Anterior cingulate cortex (tissue), 58 donors: ENCODE measurements at regions not wholly inside any gene's neighbourhood (a gene's known extent, or its start where the extent isn't known, plus 50 kb on each side); places are given as distances from the start of the nearest gene placed in this dataset.

Source experiments
- DNase-seq, 58 donors: peaks; one replicate each; lab custom pipeline; 2025; lab: John Stamatoyannopoulos, UW

DNA sequence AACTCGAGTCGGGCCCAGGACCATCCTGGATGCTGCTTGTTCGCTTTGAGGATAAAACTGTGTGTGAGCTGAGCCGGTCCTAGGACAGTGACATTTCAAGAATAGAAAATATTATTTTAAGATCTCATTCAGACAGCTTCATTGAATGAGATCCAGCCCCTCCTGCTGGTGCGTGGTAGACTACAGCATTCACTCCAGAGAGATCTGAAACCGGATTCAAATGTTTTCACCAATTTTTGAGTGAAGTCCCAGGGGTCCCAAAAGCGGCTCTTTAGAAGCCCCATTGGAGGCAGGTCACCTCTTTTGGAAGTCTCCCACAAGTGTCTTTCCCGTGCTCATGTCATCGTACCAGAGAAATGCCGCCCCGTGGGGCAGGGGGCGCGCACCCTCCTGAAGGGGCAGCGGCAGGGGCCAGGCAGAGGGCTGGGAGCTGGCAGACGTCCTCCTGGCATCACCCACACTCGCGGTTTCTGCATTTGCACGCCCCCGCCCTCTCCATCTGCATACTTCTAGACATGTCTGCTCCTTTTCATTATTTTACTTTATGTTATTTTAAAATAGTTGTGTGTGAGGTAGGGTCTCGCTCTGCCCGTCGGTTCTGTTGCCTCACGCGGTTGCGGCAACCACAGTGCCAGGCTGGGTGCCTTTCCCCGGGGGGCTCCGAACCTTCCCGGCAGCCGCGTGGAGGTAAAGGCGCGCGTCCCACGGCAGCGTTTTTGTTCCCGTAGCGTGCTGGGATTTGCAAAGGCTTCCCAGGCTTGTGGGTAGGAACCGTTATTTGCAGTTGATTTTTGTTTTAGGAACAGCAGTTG, 52.3 kb upstream of the DPYSL4 start:
- DNase-seq = peak in 1 of 58 donors; percentile 21

DNA sequence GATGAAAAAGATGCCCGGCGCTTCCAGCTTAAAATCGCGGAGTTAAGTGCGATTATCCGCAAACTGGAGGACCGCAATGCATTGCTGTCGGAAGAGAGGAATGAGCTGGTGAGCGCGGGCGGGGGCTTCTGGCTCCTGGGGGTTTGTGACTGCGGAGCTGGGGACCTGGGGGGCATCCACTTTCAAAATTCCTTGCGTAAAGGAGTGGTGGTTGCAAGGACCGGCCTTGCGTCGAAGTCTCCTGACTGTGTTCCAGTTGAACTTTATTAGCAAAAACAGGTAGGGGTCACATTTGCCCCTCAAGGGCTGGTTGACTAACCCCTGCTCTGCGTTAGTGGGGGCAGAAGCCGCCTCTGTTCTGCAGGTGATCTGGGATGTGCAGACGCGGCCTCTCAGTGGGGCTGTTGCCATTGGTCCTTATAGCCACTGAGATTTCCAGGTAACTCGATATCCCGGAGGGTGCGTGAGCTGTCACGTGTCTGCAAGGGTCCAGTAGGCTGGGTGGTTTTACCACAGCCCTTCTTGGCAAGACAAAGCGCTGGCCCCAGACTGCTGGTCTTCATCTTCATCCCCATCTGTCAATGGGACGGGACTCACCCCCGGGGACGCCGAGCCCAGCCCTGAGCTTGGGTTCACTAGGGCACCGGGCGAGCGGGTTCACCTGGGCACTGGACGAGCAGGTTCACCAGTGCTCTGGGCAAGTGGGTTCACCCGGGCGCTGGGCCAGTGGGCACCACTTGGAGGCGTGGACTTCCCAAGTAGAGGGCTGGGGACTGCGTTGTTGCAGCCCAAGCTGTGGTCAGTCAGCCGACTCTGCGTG, 51.5 kb upstream of the DPYSL4 start:
- DNase-seq = no peak

DNA sequence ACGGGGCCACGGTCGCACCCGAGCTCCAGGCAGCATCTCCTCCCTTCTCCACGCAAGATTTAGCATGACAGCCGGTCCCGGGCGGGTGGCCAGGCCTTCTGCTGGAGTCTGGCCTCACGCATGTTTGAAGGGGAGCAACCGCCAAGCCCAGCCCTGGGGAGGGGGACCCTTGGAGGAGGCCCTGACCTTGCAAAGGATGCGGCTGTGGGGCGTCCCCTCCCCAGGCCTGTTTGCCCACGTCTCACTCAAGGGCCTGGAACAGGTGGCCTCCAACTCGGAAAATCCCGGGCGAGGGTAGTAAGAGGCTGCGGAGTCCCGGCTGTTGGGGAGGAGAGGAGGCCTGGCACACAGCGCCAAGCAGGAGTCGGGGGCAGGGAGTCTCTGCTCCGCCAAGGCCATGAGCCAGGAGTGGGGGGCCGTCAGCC, 50.6 kb upstream of the DPYSL4 start:
- no peak for DNase-seq

DNA sequence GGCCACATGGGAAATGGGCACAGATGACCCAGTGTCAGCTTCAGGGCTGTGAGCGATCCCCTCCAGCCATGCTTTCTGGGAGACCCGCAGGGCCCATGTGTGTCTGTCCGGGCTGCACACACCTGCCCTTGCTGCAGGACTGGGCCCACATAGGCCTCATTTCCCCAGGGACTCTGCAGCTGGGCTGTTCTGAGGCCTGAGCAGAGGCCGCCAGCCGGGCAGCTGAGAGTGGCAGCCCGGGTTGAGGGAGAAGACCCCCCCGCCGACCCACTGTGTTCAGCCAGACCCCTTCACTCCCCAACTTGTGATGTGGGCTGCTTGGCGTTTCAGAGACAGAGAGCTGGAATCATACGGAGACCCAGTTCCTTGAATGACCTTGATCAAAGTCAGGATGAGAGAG, 50.1 kb upstream of the DPYSL4 start:
- DNase-seq = no peak
